ENCODE measurements at regions not wholly inside any gene's neighbourhood (a gene's known extent, or its start where the extent isn't known, plus 50 kb on each side); places are given as distances from the start of the nearest gene placed in this dataset.

- in situ Hi-C loops (cut with MboI; ENCODE audit: low pct_ligation_motif_present in 1 of 4, low pct_unique_long_range_greater_than_20kb in 1 of 4, low sequenced_read_pairs in 3 of 4): no loop called here
- TF ChIP-seq CTCF (IDR thresholded peaks at IDR 0.05): no peak
- no peak for TF ChIP-seq POLR2AphosphoS5 (IDR thresholded peaks at IDR 0.05)
- TF ChIP-seq EP300 (IDR thresholded peaks at IDR 0.05; ENCODE audit: low read depth): no peak
- no peak for TF ChIP-seq POLR2A (IDR thresholded peaks at IDR 0.05)
- H3K27me3 ChIP-seq: no peaks in the 10 kb centered on the region
- H3K9me3 ChIP-seq: no peaks in the 10 kb centered on the region
- no peak overlapping the region for H3K4me3 ChIP-seq
- no peaks in the 10 kb centered on the region for H3K36me3 ChIP-seq
- no peak overlapping the region for H3K27ac ChIP-seq
- intact Hi-C loops (cut with DNase I; ENCODE audit: low total_unique reads): no loop called here
- DNase-seq: no peak
- no peaks in the 10 kb centered on the region for H3K4me1 ChIP-seq
Observed at GRCh38 chr16:9401173-9401572, 309.7 kb downstream of the HAPSTR1 start.

- TF ChIP-seq EP300 (IDR thresholded peaks at IDR 0.05; ENCODE audit: low read depth): no peak
- Histone ChIP-seq H3K27ac (no peak overlapping the region), H3K4me1 (no peaks in the 10 kb centered on the region), H3K27me3 (no peaks in the 10 kb centered on the region), H3K36me3 (no peaks in the 10 kb centered on the region), H3K4me3 (no peak overlapping the region), H3K9me3 (no peaks in the 10 kb centered on the region)
- in situ Hi-C loops (cut with MboI; ENCODE audit: low pct_ligation_motif_present in 1 of 4, low pct_unique_long_range_greater_than_20kb in 1 of 4, low sequenced_read_pairs in 3 of 4) (no loop called here), intact Hi-C loops (cut with DNase I; ENCODE audit: low total_unique reads) (no loop called here)
- no peak for DNase-seq
- WGBS, 2 donors (ENCODE audit: low coverage in 1 of 2): 67 to 69% methylated on average over 3 to 5 of the region's 5 CpGs
Observed at GRCh38 chr16:9402293-9402860, 310.9 kb downstream of the HAPSTR1 start.

GRCh38 chr16:9404811-9405210 lies 313.4 kb downstream of the HAPSTR1 start:
- H3K4me3 ChIP-seq: no peak overlapping the region
- no peak overlapping the region for H3K27ac ChIP-seq
- H3K27me3 ChIP-seq: no peaks in the 10 kb centered on the region
- H3K9me3 ChIP-seq: no peaks in the 10 kb centered on the region
- 90 to 96% methylated on average over 4 to 6 of the region's 6 CpGs for WGBS, 2 donors (ENCODE audit: low coverage in 1 of 2)
- TF ChIP-seq POLR2A (IDR thresholded peaks at IDR 0.05): no peak
- no peak for TF ChIP-seq POLR2AphosphoS5 (IDR thresholded peaks at IDR 0.05)
- TF ChIP-seq EP300 (IDR thresholded peaks at IDR 0.05; ENCODE audit: low read depth): no peak
- intact Hi-C loops (cut with DNase I; ENCODE audit: low total_unique reads): no loop called here
- no peaks in the 10 kb centered on the region for H3K36me3 ChIP-seq
- H3K4me1 ChIP-seq: no peaks in the 10 kb centered on the region
- no peak for DNase-seq
- in situ Hi-C loops (cut with MboI; ENCODE audit: low pct_ligation_motif_present in 1 of 4, low pct_unique_long_range_greater_than_20kb in 1 of 4, low sequenced_read_pairs in 3 of 4): no loop called here

DNA sequence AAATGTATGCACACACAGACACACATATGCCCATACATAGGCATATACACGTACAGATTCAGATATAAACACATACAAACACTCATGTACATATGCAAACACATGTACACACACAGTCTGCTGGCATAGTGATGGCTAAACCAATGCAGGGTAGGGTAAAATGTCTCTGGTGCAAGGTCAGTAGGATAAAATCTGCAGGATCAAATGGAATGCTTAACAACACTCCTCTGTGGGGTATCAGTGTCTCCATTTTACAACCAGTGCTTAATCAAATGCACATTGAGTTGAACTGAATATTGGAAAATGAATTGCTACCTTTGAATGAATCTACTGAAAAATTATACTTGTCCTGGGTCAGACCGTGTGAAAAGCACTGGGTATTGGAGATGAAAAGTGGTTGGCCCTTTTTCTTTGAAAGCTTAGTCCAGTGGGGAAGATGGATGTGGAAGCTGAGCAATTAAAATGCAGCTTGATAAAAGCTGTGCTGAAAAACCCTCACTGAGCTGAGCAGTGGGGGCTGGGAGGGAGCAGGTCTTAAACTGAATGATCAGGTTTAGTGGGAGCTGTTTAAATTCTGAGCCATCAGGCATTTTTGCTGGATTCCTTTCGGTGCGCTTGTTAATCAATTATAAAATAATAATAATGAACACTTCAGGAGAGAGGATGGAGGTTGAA lies 314.7 kb downstream of the HAPSTR1 start:
- no peaks in the 10 kb centered on the region for H3K36me3 ChIP-seq
- TF ChIP-seq POLR2A (IDR thresholded peaks at IDR 0.05) (no peak), POLR2AphosphoS5 (IDR thresholded peaks at IDR 0.05) (no peak), EP300 (IDR thresholded peaks at IDR 0.05; ENCODE audit: low read depth) (no peak), CTCF (IDR thresholded peaks at IDR 0.05) (no peak)
- H3K4me1 ChIP-seq: no peaks in the 10 kb centered on the region
- no peak overlapping the region for H3K4me3 ChIP-seq
- no peaks in the 10 kb centered on the region for H3K27me3 ChIP-seq
- WGBS, 2 donors (ENCODE audit: low coverage in 1 of 2): 72 to 74% methylated on average over 3 to 4 of the region's 4 CpGs
- intact Hi-C loops (cut with DNase I; ENCODE audit: low total_unique reads): no loop called here
- in situ Hi-C loops (cut with MboI; ENCODE audit: low pct_ligation_motif_present in 1 of 4, low pct_unique_long_range_greater_than_20kb in 1 of 4, low sequenced_read_pairs in 3 of 4): no loop called here
- no peak for DNase-seq
- H3K9me3 ChIP-seq: no peaks in the 10 kb centered on the region
- H3K27ac ChIP-seq: no peak overlapping the region

DNA sequence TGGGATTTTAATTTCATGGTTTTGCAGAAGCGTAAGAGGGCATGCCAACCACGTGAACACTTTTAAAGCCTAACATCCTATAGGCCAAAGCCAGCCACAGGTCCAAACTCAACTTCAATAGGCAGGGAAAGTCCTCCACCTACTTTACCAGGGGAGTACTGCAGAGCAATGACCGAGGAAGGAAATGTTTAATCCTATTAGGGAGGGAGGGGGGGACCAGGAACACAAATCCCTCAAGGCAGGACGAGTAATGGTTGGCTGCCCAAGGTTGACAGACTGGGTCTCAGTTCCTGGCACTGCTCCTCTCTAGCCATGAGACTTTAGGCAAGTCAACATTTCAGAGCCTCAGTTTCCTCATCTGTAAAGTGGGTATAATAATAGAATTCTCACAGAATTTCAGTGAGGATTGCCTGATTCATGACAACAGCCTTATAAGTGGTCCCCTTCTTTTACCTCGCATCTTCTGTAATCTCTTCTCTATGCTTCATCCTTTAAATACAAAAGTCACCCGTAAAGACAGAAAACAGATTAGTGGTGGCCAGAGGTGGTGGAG lies 315.8 kb downstream of the HAPSTR1 start:
- Histone ChIP-seq H3K4me3 (no peak overlapping the region), H3K9me3 (no peaks in the 10 kb centered on the region), H3K36me3 (no peaks in the 10 kb centered on the region), H3K27me3 (no peaks in the 10 kb centered on the region), H3K27ac (no peak overlapping the region), H3K4me1 (no peaks in the 10 kb centered on the region)
- intact Hi-C loops (cut with DNase I; ENCODE audit: low total_unique reads): no loop called here
- 74 to 76% methylated on average over 4 to 6 of the region's 6 CpGs for WGBS, 2 donors (ENCODE audit: low coverage in 1 of 2)
- in situ Hi-C loops (cut with MboI; ENCODE audit: low pct_ligation_motif_present in 1 of 4, low pct_unique_long_range_greater_than_20kb in 1 of 4, low sequenced_read_pairs in 3 of 4): no loop called here
- TF ChIP-seq POLR2AphosphoS5 (IDR thresholded peaks at IDR 0.05) (no peak), EP300 (IDR thresholded peaks at IDR 0.05; ENCODE audit: low read depth) (no peak), POLR2A (IDR thresholded peaks at IDR 0.05) (no peak), CTCF (IDR thresholded peaks at IDR 0.05) (no peak)
- DNase-seq: no peak
